ENCODE measurements at regions not wholly inside any gene's neighbourhood (a gene's known extent, or its start where the extent isn't known, plus 50 kb on each side); places are given as distances from the start of the nearest gene placed in this dataset.

DNA sequence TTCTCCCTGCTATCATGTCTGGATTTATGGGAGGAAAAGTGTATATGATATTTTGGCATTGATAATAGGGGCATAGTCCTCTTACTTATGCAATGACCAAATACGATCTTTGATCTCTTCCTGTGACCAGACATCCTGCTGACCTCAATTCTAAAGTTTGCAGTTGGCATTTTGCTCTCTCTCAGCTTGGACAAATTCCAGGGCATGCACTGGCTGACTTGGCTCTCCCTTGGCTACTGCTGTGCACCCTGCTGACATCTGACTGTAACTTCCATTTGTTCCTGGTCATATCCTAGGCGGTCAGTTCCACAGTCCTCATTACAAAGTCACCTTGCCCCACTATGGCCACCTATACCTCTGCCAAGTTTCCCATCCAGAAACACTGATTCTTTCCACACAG lies 380.7 kb upstream of the NR5A2 start:
- H3K36me3 ChIP-seq (ENCODE audit: control insufficient read depth in 4 of 4, insufficient read depth in 4 of 4, low read length in 4 of 4): no peaks in the 10 kb centered on the region
- H3K4me3 ChIP-seq: no peak overlapping the region
- DNase-seq: no peak
- no peak for ATAC-seq (ENCODE audit: insufficient read depth, low FRiP score)
- H3K9me3 ChIP-seq (ENCODE audit: control insufficient read depth in 4 of 4, insufficient read depth in 3 of 4, low read length in 3 of 4): peaks cover 0 to 2% (median 0%) of the 10 kb centered on the region in 4 donors
- no peak overlapping the region for H3K9ac ChIP-seq (ENCODE audit: insufficient read depth in 1 of 2, low read length in 2 of 2)
- H3K27ac ChIP-seq (ENCODE audit: low read depth in 1 of 2, low read length in 1 of 2): no peak overlapping the region
- H3K27me3 ChIP-seq (ENCODE audit: control insufficient read depth in 3 of 3, insufficient read depth in 3 of 3, low read length in 2 of 3): no peaks in the 10 kb centered on the region
- WGBS, 2 donors: 78 to 95% methylated on average over 2 of the region's 2 CpGs
- H3K4me1 ChIP-seq (ENCODE audit: control insufficient read depth in 5 of 5, insufficient read depth in 5 of 5, low read length in 5 of 5): no peaks in the 10 kb centered on the region
- TF ChIP-seq, protein P1, sequence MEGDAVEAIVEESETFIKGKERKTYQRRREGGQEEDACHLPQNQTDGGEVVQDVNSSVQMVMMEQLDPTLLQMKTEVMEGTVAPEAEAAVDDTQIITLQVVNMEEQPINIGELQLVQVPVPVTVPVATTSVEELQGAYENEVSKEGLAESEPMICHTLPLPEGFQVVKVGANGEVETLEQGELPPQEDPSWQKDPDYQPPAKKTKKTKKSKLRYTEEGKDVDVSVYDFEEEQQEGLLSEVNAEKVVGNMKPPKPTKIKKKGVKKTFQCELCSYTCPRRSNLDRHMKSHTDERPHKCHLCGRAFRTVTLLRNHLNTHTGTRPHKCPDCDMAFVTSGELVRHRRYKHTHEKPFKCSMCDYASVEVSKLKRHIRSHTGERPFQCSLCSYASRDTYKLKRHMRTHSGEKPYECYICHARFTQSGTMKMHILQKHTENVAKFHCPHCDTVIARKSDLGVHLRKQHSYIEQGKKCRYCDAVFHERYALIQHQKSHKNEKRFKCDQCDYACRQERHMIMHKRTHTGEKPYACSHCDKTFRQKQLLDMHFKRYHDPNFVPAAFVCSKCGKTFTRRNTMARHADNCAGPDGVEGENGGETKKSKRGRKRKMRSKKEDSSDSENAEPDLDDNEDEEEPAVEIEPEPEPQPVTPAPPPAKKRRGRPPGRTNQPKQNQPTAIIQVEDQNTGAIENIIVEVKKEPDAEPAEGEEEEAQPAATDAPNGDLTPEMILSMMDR (IDR thresholded peaks at IDR 0.05; ENCODE audit: control extremely low read depth, extremely low read depth): no peak

DNA sequence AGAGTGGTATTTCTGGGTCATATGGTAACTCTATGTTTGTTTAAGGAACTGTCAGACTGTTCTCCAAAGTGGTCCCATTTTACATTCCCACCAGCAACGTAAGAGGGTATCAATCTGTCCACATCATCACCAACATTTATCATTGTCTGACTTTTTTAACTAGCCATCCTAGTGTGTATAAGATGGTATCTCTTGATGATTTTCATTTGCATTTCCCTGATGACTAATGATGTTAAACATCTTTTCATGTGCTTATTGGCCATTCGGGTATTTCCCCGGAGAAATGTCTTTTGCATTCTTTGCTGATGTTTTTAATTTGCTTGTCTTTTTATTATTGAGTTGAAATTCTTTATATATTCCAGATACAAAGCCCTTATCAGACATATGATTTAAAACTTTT lies 370.1 kb upstream of the NR5A2 start:
- TF ChIP-seq, protein P1 (IDR thresholded peaks at IDR 0.05; ENCODE audit: control extremely low read depth, extremely low read depth): no peak
- H3K27ac ChIP-seq (ENCODE audit: low read depth in 1 of 2, low read length in 1 of 2): no peak overlapping the region
- 87 to 90% methylated on average over 3 of the region's 3 CpGs for WGBS, 2 donors
- H3K36me3 ChIP-seq (ENCODE audit: control insufficient read depth in 4 of 4, insufficient read depth in 4 of 4, low read length in 4 of 4): no peaks in the 10 kb centered on the region
- ATAC-seq (ENCODE audit: insufficient read depth, low FRiP score) (no peak), DNase-seq (no peak)
- no peak overlapping the region for H3K4me3 ChIP-seq
- no peak overlapping the region for H3K9ac ChIP-seq (ENCODE audit: insufficient read depth in 1 of 2, low read length in 2 of 2)
- no peaks in the 10 kb centered on the region for H3K4me1 ChIP-seq (ENCODE audit: control insufficient read depth in 5 of 5, insufficient read depth in 5 of 5, low read length in 5 of 5)
- H3K9me3 ChIP-seq (ENCODE audit: control insufficient read depth in 4 of 4, insufficient read depth in 3 of 4, low read length in 3 of 4): no peaks in the 10 kb centered on the region
- no peaks in the 10 kb centered on the region for H3K27me3 ChIP-seq (ENCODE audit: control insufficient read depth in 3 of 3, insufficient read depth in 3 of 3, low read length in 2 of 3)

DNA sequence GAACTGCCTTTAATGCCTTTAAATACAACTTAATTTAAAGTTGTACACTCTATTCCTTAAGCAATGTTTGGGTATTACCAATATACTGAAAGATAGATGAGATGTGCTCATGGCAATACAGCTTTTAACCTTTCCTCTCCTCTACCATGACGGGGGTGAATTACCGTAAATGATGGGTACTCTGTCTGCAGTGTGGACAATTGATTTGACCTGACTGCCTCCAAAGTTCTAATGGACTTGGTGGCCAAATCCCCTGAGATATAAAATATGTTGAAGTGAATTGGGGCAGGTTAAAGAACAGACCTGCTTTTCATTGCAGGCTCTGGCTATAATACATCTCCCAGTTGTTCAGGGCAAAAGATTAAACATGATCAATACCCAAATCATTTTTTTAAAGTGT lies 367.4 kb upstream of the NR5A2 start:
- no peaks in the 10 kb centered on the region for H3K27me3 ChIP-seq (ENCODE audit: control insufficient read depth in 3 of 3, insufficient read depth in 3 of 3, low read length in 2 of 3)
- H3K27ac ChIP-seq (ENCODE audit: low read depth in 1 of 2, low read length in 1 of 2): no peak overlapping the region
- H3K36me3 ChIP-seq (ENCODE audit: control insufficient read depth in 4 of 4, insufficient read depth in 4 of 4, low read length in 4 of 4): no peaks in the 10 kb centered on the region
- H3K9ac ChIP-seq (ENCODE audit: insufficient read depth in 1 of 2, low read length in 2 of 2): no peak overlapping the region
- no peaks in the 10 kb centered on the region for H3K9me3 ChIP-seq (ENCODE audit: control insufficient read depth in 4 of 4, insufficient read depth in 3 of 4, low read length in 3 of 4)
- H3K4me1 ChIP-seq (ENCODE audit: control insufficient read depth in 5 of 5, insufficient read depth in 5 of 5, low read length in 5 of 5): no peaks in the 10 kb centered on the region
- 94 to 96% methylated on average over 2 of the region's 2 CpGs for WGBS, 2 donors
- no peak overlapping the region for H3K4me3 ChIP-seq
- ATAC-seq (ENCODE audit: insufficient read depth, low FRiP score): no peak
- DNase-seq: no peak
- TF ChIP-seq, protein P1 (IDR thresholded peaks at IDR 0.05; ENCODE audit: control extremely low read depth, extremely low read depth): no peak

DNA sequence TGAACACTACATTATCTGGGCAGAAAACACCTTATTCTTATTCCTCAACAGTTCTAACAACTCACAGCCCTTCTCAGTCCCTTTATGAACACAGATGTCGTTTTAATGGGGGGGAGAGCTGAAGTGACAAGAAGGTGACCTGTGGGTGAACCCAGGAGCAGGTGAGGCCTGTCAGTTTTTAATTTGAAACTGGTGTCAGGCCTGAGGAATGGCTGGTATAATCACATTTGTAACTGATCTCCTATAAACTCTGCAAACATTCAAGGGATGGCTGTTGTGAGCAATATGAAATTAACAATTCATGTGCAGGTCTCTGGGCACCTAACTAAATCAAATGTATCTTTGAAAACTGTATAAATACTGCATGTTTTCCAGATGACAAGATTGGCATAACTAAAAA lies 362.1 kb upstream of the NR5A2 start:
- 0 to 69% methylated on average over 1 of the region's 1 CpG for WGBS, 2 donors
- Histone ChIP-seq H3K4me3 (no peak overlapping the region), H3K9me3 (ENCODE audit: control insufficient read depth in 4 of 4, insufficient read depth in 3 of 4, low read length in 3 of 4) (no peaks in the 10 kb centered on the region), H3K36me3 (ENCODE audit: control insufficient read depth in 4 of 4, insufficient read depth in 4 of 4, low read length in 4 of 4) (no peaks in the 10 kb centered on the region), H3K9ac (ENCODE audit: insufficient read depth in 1 of 2, low read length in 2 of 2) (no peak overlapping the region), H3K27me3 (ENCODE audit: control insufficient read depth in 3 of 3, insufficient read depth in 3 of 3, low read length in 2 of 3) (no peaks in the 10 kb centered on the region), H3K4me1 (ENCODE audit: control insufficient read depth in 5 of 5, insufficient read depth in 5 of 5, low read length in 5 of 5) (no peaks in the 10 kb centered on the region), H3K27ac (ENCODE audit: low read depth in 1 of 2, low read length in 1 of 2) (no peak overlapping the region)
- DNase-seq (no peak), ATAC-seq (ENCODE audit: insufficient read depth, low FRiP score) (no peak)
- TF ChIP-seq, protein P1 (IDR thresholded peaks at IDR 0.05; ENCODE audit: control extremely low read depth, extremely low read depth): no peak

Measured in lung (tissue), 11 donors.